ENCODE measurements at regions not wholly inside any gene's neighbourhood (a gene's known extent, or its start where the extent isn't known, plus 50 kb on each side); places are given as distances from the start of the nearest gene placed in this dataset.
"Not testable (repeated sequence)": the region's sequence is repeated elsewhere in the genome, so short reads cannot be mapped to it uniquely, and the experiment has no call there.

- no peak for DNase-seq (ENCODE audit: low read depth)
These were observed 630.9 kb upstream of the NR2F2 start for GRCh38 chr15:95699578-95699977.

DNA sequence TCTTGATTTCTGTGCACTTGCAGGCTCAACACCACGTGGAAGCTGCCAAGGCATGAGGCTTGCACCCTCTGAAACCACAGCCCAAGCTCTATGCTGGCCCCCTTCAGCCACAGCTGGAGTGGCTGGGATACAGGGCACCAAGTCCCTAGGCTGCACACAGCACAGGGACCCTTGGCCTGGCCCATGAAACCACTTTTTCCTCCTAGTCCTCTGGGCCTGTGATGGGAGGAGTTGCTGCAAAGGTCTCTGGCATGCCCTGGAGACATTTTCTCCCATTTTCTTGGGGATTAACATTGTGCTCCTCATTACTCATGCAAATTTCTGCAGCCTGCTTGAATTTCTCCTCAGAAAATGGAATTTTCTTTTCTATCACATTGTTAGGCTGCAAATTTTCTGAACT, 629.8 kb upstream of the NR2F2 start:
- not testable (repeated sequence) for DNase-seq (ENCODE audit: low read depth)

GRCh38 chr15:95701410-95701809, 629.1 kb upstream of the NR2F2 start:
- no peak for DNase-seq (ENCODE audit: low read depth)

- DNase-seq (ENCODE audit: low read depth): no peak
These were observed 620.4 kb upstream of the NR2F2 start for GRCh38 chr15:95709959-95710695.

DNA sequence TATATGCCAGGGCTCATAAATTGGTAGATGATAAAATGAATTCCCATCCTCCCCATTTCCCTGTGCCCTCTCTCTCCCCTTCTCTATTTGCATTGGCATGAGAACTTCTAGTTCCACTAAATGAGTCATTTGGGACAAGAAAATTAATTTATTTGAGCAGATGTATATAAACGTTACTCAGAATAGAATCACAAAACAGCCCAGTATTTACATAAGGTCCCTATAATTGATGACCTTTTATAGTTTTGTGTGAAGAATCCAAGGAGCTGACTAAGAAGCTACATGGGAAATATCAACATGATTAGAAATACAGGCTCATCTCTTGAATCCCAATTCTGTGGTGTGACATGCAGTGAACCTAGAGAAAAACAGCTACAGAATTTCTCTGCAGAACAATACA, 617.7 kb upstream of the NR2F2 start:
- no peak for DNase-seq (ENCODE audit: low read depth)

DNA sequence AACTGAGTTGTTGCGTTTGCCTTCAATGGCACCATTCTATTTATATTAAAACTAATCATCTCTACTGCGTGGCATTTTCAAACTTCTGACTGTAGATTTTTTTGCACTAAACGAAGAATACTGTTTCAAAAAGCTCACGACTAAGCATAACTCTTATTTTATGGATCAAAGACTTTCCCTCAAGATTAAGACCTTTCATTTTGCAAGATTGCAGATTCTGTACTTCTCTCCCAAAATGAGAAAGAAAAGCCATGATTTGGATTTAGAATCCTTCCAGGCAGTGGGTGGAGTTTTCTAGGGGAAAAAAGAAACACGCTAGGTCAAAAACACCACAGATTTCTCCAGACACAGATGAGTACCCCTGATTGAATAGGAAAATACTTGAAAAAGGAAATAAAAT, 617.2 kb upstream of the NR2F2 start:
- DNase-seq (ENCODE audit: low read depth): no peak

- no peak for DNase-seq (ENCODE audit: low read depth)
These were observed 615.2 kb upstream of the NR2F2 start for GRCh38 chr15:95715116-95715903.

- DNase-seq (ENCODE audit: low read depth): no peak
These were observed 614.4 kb upstream of the NR2F2 start for GRCh38 chr15:95715906-95716656.

DNA sequence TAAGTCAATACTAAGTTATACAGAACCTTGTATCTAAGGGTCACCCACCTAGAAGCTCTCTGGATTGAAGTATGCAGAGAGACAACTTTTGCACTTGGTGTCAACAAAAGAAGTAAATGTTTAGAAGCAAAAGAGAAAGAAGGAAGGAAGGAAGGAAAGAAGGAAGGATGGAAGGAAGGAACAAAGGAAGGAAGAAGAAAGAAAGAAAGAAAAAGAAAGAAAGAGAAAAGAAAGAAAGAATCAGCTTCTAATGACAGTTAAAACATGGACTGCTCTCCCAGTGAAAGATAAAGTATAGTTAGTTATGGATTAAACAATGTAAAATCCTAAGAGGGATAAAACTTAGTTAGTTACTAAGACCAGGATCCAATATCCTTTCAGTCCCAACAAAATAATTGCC, 613.8 kb upstream of the NR2F2 start:
- no peak for DNase-seq (ENCODE audit: low read depth)

GRCh38 chr15:95718441-95718840, 612.1 kb upstream of the NR2F2 start:
- no peak for DNase-seq (ENCODE audit: low read depth)

- DNase-seq (ENCODE audit: low read depth): no peak
These were observed 605.4 kb upstream of the NR2F2 start for GRCh38 chr15:95724908-95725633.

DNA sequence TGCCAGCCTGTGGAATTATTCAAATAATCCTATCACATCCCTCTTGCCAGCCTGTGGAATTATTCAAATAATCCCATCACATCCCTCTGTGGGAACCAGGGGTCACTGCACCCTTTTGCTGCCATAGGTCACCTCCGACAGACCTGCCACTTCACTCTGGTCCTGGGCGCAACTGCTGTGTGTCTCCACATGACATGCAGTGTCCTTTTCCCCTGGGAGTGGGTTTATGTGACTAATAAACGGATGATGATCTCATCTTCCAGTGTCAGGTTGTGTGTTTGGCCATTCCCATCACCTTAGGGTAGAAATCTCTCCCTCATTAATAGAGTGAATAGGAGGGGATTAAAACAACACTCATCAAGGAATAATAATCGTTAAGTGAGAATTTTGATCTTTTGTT, 603.6 kb upstream of the NR2F2 start:
- no peak for DNase-seq (ENCODE audit: low read depth)

GRCh38 chr15:95733931-95734330, 596.6 kb upstream of the NR2F2 start:
- no peak for DNase-seq (ENCODE audit: low read depth)

- no peak for DNase-seq (ENCODE audit: low read depth)
These were observed 595.8 kb upstream of the NR2F2 start for GRCh38 chr15:95734422-95735316.

GRCh38 chr15:95737060-95737459, 593.4 kb upstream of the NR2F2 start:
- DNase-seq (ENCODE audit: low read depth): no peak

- no peak for DNase-seq (ENCODE audit: low read depth)
These were observed 591.4 kb upstream of the NR2F2 start for GRCh38 chr15:95739131-95739530.

- no peak for DNase-seq (ENCODE audit: low read depth)
These were observed 588.7 kb upstream of the NR2F2 start for GRCh38 chr15:95741830-95742229.

DNA sequence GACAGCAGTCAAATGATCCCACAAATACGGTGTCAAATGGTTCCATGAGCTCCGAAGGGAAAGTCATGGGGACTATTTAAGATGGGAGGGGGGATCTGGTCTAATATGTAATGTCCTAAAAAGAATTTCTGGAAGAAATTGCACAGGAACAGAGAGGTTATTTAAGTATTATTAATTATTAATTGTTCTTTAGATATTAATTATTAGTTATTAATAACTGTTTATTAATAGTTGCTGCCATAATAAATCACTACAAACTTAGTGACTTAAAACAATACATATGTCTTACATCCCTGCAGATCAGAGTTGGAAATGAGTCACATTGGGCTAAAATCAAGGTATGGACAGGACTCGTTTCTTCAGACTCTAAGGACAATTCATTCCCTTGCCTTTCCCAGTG, 588.2 kb upstream of the NR2F2 start:
- DNase-seq (ENCODE audit: low read depth): no peak

DNA sequence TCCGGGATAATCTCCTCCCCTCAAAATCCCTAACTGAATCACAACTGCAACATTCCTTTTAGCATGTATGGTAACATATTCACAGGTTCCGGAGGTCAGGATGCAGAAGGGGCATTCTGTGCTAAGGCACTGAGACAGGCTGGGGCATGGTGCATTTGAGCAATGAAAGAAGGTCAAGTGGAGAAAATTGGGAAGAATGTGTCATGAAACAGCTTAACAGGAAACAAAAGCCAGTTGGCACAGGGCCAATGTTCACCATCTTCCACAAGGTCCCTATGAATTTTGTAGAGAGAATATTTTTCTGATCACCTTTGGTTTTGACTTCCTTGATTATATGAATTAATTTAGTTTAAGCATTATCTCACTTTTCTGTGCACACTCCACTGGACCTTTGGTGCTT, 587.7 kb upstream of the NR2F2 start:
- no peak for DNase-seq (ENCODE audit: low read depth)

DNA sequence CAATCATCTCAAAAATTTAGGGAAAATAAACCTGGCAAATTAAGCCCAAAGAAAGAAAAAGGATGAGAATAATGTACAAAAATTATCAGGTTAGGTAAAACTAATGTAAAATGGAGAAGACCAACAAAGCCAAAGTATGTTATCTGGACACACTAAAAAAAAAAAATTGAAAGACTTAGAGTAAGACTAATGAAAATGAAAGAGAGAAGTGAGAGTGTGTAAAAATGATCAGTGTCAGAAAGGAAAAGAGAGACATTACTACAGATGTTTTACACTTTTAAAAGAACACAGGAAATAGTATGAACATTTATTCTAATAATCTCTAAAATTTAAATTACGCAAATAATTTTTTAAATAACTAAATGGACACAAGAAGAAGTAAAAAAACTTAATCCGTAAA, 573.3 kb upstream of the NR2F2 start:
- no peak for DNase-seq (ENCODE audit: low read depth)

DNA sequence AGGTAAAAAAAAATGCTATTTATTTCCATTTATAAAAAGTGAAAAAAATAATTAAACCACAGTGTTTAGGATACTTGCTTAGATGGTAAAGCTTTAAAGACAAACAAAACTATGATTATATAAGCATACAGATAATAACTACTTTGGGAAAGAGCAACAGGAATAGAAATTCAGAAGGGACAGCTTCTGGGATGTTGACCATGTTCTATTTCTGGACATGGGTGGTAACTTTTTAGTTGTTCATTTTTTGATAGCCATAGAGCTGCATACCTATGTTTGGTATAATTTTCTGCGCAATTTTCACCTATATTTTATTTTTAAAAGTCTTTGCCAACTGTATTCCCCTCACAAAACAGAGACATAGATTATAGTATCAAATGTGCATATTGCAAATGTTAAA, 572.0 kb upstream of the NR2F2 start:
- no peak for DNase-seq (ENCODE audit: low read depth)
